ENCODE measurements at regions not wholly inside any gene's neighbourhood (a gene's known extent, or its start where the extent isn't known, plus 50 kb on each side); places are given as distances from the start of the nearest gene placed in this dataset.

DNA sequence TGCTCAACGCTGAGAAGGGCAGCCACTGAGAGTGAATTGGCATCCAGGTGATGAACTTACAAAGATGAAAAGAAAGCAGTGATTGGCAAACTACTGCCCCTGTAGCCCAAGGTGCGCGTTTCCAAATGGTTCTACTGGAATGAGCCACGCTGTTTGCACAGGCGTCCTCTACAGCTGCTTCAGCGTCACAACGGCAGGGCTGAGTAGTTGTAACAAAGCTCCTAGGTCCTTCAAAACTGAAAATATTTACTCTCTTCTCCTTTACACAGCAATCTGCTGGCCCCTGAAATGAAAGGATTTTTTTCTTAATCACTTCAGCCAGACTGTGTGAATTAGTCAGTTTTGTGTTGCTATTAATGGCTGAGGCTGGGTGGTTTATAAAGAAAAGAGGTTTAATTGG is 107.2 kb upstream of the FOXF1 start:
- no peak for TF ChIP-seq EZH2 (IDR thresholded peaks at IDR 0.05; ENCODE audit: borderline replicate concordance, low read length)
- TF ChIP-seq, protein P1, sequence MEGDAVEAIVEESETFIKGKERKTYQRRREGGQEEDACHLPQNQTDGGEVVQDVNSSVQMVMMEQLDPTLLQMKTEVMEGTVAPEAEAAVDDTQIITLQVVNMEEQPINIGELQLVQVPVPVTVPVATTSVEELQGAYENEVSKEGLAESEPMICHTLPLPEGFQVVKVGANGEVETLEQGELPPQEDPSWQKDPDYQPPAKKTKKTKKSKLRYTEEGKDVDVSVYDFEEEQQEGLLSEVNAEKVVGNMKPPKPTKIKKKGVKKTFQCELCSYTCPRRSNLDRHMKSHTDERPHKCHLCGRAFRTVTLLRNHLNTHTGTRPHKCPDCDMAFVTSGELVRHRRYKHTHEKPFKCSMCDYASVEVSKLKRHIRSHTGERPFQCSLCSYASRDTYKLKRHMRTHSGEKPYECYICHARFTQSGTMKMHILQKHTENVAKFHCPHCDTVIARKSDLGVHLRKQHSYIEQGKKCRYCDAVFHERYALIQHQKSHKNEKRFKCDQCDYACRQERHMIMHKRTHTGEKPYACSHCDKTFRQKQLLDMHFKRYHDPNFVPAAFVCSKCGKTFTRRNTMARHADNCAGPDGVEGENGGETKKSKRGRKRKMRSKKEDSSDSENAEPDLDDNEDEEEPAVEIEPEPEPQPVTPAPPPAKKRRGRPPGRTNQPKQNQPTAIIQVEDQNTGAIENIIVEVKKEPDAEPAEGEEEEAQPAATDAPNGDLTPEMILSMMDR (conservative IDR thresholded peaks at IDR 0.05 in 1 of 2, IDR thresholded peaks at IDR 0.05 in 1 of 2; ENCODE audit: extremely low read depth in 1 of 2, insufficient read depth in 1 of 2, low read depth in 1 of 2, low read length in 2 of 2): no peak
